ENCODE measurements at regions not wholly inside any gene's neighbourhood (a gene's known extent, or its start where the extent isn't known, plus 50 kb on each side); places are given as distances from the start of the nearest gene placed in this dataset.

DNA sequence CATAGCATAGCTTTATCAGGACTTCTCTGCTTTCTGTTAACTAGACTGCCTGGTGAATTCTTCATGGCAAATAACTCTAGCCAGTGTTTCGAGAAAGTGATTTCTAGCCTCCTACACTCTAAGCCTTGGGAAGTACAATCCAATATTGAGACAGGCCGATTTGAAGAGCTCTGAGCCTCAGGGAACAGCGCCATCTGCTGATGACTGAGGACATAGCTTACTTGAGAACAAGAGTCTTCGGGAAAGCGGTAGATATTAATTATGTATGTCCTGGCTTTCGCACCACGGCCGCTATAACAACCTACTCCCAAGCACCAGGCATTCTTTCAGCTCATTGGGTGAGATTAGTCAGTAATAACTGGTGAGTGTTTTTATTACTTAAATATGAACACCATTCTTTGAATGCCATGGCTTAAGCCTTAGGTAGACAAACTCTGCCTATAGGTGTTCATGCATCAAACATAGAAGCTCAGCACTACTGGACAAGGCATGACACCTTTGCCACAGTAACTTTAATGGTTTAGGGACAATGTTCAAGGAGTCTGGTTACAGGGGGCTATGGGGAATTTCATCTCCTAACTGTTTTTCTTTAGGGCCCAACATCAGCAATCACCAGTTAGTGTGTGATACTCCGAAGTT lies 518.6 kb downstream of the BMP2 start:
- no peak overlapping the region for H3K4me3 ChIP-seq (ENCODE audit: low read depth, low read length)
- peak; percentile 38 for DNase-seq (ENCODE audit: low read depth)

DNA sequence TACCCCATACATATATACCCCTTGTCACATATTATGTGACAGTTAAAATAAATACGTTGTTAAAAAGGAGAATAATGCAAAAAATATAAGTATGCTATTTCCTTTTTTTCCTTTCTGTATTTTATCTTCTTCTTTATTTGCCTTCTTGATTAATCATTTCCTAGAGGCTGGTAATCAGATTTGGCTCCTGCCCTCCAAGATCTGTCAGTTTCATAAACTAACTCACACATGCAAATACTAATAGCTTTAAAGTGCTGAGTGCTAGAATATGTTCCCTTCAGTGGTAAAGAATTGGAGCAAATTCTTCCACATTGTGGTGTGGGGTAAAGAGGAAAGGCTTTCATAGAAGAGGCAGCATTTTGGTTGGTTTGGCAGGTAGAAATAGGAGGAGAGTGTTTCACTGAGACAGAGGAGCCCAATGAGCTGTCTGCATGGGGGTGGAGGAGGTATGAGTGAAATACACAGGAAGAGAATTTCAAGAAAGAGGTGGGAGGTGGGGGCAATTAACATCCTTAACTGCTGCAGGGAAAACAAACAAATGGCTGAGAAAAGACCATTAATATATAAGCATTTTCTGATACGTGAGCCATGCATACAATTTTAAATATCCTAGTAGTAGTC lies 523.9 kb downstream of the BMP2 start:
- H3K4me3 ChIP-seq (ENCODE audit: low read depth, low read length) = no peak overlapping the region
- no peak for DNase-seq (ENCODE audit: low read depth)

DNA sequence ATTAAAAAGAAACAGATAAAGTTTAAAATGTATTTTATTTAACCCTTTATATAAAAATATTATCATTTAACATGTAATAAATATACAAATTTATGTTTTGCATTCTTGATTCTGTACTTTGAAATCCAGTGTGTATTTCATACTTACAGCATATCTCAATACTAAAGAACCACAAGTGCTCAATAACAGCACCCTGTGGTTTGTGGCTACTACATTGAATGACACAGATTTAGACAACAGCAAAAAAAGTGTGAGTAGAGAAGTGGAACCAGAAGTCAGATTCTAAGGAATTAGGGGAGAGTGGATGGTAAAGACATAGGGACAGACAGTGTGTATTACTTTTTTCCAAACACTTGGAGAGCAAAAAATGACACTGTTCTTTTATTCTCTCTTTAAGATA lies 524.5 kb downstream of the BMP2 start:
- no peak for DNase-seq (ENCODE audit: low read depth)
- no peak overlapping the region for H3K4me3 ChIP-seq (ENCODE audit: low read depth, low read length)

DNA sequence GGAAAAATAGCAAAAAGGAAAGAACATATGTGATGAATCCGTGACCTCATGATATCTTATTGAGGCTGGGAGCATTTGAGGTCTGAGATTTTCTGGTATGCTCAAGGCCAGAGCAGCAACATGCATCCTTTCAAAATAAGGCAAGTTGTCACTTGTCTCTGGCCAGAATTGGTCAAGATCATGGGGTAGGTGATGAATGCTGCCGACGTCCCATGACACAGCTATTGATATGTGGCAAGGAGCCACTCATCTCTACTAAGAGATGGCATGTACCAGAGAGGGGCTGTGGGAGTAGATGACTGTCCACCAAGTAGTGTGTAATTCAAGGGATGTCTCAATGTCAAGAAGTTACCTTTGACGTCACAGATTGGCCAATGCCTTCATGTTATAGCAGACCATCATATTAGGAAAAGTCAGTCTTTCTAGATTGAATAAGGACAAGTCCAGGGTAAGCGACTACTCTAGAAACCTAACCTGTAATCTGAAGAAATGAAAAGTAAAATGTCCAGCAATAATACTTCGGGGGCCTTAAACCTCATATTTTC lies 527.4 kb downstream of the BMP2 start:
- H3K4me3 ChIP-seq (ENCODE audit: low read depth, low read length) = no peak overlapping the region
- DNase-seq (ENCODE audit: low read depth) = no peak

DNA sequence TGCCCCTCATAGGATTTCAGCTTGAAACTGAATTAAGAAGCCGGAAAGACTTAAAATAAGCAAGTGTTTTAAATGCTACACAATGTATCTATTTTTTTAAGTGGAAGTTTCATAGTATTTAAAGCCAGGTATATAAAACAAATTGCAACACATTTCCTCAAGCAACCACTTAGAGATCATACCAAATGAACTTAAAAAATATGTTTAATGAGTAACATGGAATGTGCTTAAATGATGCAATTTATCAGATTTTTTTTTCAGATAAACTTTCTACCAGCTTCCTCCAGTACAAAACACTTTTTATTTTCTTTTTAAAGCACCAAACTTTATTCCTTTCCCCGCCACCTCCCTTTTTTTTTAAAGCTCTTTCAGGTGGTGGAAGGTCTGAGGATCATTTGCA lies 534.3 kb downstream of the BMP2 start:
- no peak overlapping the region for H3K4me3 ChIP-seq (ENCODE audit: low read depth, low read length)
- DNase-seq (ENCODE audit: low read depth) = no peak

DNA sequence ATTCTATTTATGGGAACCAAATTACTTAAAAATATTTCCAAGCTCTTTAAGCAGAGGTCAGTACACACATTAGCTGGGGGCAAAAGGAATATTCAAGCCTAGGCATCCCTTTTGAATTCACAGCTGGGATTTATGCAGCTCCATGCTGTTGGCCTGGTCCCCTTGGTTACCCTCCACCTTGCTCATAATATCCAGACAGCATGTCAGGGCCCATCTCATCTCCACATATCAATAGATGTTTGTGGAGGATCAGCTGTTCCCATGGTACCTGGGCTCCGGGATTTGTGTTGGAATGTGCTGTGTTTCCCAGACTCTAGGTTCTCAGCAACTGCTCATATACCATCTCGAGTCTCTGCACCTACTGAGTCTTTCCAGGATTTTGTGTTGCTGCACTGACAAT lies 534.8 kb downstream of the BMP2 start:
- no peak overlapping the region for H3K4me3 ChIP-seq (ENCODE audit: low read depth, low read length)
- no peak for DNase-seq (ENCODE audit: low read depth)

DNA sequence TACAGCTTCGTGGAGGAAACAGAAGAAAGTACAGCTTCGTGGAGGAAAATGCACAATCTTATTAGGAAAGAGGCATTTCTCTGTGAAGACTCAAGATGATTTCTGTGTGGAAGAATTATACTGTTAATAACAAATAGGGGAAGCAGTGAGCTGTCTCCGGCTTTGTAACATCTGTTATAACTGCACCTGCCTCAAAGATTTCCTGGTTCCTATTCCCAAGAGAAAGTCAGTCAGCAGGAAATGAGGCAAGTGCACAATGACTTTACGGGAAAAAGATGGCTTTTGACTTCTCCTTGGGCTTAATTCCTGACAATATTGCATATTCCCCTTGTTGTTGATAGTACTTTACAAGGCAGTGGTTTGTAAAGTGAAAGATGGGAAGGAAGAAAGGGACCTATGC lies 538.5 kb downstream of the BMP2 start:
- no peak for DNase-seq (ENCODE audit: low read depth)
- H3K4me3 ChIP-seq (ENCODE audit: low read depth, low read length) = no peak overlapping the region

DNA sequence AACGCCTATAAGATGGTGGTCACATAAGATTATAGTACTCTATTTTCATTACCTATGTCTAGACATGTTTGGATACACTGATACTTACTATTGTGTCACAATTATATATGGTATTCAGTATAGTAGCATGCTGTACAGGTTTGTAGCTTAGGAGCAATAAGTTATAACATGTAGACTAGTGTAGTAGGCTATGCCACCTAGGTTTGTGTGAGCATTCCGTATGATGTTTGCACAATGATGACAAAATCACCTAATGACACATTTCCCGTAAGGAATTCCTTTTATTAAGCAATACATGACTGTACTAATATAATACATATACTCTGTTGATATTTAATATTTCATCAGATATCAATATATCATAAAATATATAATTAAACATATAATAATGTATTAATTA lies 540.7 kb downstream of the BMP2 start:
- no peak overlapping the region for H3K4me3 ChIP-seq (ENCODE audit: low read depth, low read length)
- no peak for DNase-seq (ENCODE audit: low read depth)

DNA sequence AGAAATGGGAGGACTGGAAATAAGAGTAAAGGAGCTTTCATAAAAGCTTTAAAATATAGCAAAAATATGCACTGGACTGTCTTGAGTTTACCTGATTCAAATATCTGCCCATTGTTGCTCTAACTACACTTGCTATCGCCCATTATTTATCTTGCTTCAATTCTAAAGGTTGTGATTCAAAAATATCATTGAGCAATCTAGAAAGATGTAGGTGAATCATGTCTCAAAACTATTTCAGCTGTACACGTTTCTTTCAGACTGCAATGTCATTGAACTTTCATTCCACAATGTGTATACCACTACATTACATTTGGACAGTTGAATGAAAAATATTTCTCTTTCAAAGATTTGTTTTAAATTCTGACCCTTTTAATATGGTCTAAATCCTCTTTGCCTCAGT lies 545.6 kb downstream of the BMP2 start:
- H3K4me3 ChIP-seq (ENCODE audit: low read depth, low read length) = no peak overlapping the region
- DNase-seq (ENCODE audit: low read depth) = no peak

DNA sequence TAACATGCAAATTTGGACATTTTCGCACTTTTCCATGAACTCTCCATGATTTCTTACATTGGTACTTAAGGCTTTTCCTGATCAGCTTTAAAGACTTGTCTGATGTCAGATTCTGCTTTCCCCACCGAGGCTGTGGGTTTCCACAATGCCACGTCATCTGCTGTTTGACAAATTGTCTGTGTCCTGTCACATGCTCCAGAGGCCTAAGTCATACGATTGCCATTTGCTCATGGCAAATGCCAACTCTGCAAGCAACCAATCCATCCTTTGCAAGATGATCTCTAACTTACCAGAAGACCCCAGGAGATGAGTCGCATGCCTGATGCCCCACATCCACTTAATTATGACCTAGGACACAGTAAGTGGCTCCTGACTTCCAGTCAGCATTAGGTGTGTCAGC lies 556.5 kb downstream of the BMP2 start:
- no peak for DNase-seq (ENCODE audit: low read depth)
- no peak overlapping the region for H3K4me3 ChIP-seq (ENCODE audit: low read depth, low read length)

DNA sequence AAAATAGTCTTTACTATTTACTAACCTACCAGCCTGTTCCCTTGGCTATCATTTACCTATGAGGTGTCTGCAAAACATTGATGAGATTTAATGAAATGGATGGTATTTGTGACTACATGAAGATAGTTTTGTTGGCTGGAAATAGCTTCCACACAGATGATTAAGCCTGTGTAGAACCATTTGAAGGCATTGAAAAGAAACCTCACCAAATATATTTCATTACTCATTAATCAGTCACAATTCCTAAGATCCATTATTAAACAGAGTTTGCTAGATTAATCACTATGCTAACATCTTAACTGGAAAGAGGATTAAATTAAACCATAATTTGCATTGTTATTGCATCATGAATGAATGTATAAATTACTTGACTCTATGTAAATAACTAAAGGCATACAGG lies 560.3 kb downstream of the BMP2 start:
- no peak overlapping the region for H3K4me3 ChIP-seq (ENCODE audit: low read depth, low read length)
- no peak for DNase-seq (ENCODE audit: low read depth)

DNA sequence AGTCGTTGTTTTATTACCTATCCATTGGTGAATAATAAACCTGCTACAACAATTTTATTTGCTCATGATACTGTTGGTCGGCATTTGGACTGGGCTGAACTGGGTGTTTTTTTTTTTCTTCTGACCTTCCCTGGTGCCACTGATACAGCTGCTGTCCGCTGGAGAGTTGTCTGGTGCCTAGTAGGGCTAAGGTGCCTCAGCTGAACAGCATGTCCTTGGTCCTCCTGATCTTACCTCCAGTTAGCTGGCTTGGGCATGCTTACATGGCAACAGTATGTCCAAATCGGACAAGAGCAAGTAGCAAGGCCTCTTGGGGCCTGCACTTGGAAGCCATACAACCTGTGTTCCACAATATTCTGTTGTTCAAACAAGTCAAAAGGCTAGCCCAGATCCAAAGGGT lies 563.4 kb downstream of the BMP2 start:
- no peak for DNase-seq (ENCODE audit: low read depth)
- H3K4me3 ChIP-seq (ENCODE audit: low read depth, low read length) = no peak overlapping the region

DNA sequence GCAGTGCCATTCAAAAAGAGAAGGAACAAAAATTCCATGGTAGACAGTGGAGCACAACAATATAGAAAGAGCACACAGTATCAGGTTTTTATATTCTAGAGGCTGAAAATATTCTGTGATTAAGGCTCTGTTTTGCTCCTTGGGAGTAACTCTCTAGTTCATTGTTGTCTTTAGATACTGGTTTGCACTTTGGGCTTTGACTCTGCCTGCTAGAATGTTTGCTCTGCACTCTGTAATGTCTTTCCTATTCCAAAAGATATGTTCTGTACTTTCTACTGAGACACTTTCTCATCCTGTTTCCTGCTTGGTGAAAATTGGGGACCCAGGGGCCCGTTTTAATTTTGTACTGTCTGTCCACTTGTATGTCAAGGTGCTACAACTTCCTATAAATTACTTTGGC lies 564.7 kb downstream of the BMP2 start:
- DNase-seq (ENCODE audit: low read depth) = no peak
- no peak overlapping the region for H3K4me3 ChIP-seq (ENCODE audit: low read depth, low read length)

DNA sequence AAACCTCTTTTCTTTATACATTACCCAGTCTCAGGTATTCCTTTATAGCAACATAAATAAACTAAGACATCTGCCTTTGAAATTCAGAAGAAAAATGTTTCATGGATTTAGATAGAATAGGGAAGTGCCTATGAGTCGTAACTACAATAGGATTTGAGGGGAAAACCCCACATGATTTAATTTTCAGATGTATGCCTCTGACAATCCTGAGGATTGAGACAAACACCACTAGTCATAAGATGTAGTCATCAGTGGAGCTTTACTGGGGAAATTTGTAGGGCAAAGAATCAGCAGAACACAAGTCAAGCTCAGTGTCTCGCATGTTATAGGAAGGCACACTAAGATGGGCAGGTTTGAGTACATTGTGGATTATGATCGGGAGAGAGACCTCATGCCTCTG lies 566.4 kb downstream of the BMP2 start:
- DNase-seq (ENCODE audit: low read depth) = no peak
- no peak overlapping the region for H3K4me3 ChIP-seq (ENCODE audit: low read depth, low read length)

DNA sequence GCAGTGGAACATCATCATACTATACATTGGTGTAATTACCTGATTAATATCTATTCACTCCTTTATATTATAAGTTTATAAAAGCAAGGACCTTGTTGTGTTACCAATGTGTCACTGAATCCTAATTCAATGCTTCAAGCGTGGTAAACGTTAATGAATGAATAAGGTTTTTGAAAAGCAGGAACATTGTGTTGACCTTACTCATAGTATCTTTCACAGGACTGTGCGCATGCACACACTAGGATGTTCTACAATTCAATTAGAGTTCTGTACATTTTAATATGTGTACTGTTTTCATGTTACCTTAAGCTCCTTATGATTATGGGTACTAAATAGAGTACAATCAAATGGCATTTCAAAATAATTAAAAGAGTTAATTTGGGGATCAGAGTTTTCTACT lies 578.5 kb downstream of the BMP2 start:
- H3K4me3 ChIP-seq (ENCODE audit: low read depth, low read length) = no peak overlapping the region

DNA sequence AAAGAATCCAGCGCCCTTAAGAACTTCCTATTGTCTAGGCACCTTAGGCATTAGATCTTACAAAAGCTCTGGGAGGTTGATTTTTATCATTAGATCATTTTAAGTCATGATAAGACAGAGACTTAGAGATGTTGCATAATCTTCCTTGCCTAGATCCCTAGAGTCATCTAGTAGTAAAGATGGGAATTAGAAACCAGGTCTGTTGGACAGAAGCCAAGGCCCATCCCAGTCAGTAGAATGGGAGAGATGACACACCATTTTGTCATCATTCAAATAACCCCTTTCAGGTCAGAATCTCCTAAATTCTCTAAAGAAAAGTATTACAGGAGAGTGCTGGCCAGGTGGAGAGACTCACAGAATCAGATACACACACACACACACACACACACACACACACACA lies 579.1 kb downstream of the BMP2 start:
- H3K4me3 ChIP-seq (ENCODE audit: low read depth, low read length) = no peak overlapping the region
- no peak for DNase-seq (ENCODE audit: low read depth)

More for the DNA sequence above, 578.5 kb downstream of the BMP2 start:
- no peak for DNase-seq (ENCODE audit: low read depth)

DNA sequence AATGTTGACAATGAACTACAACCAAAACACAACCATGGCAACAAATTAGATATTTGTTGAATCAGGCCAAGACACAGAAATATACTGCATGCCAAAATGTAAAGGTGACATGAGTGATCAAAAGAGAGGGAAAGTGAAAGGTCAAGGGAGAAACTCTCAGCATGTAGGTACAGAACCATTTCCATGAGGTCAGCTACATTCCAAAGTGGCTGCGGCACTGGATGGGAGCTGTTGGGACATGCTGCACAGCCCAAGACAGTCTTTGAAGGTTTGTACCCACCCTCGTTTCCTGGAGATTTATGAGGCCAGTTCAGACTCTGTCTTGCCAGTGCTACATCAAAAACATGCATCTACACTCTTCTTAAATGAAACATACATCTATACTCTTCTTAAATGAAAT lies 579.9 kb downstream of the BMP2 start:
- no peak overlapping the region for H3K4me3 ChIP-seq (ENCODE audit: low read depth, low read length)
- DNase-seq (ENCODE audit: low read depth) = no peak

DNA sequence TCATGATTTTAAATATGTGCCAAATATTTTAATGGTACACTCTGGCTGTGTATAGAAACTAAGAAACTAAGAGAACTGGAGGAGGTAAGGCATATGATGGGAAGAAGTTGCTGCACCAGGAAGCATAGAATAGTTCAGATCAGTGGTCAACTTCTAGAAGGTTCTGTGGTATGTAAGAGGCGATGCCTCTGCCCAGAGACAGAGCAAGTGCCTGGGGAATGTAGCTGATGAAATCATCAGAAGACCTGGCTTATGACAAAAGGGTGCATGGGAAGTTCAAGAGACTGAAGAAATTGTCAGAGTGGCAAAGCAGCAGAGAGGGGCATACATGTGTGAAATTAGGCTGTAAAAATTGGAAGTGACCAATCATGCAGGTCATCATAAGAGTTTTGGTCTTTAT lies 580.8 kb downstream of the BMP2 start:
- H3K4me3 ChIP-seq (ENCODE audit: low read depth, low read length) = no peak overlapping the region
- no peak for DNase-seq (ENCODE audit: low read depth)

DNA sequence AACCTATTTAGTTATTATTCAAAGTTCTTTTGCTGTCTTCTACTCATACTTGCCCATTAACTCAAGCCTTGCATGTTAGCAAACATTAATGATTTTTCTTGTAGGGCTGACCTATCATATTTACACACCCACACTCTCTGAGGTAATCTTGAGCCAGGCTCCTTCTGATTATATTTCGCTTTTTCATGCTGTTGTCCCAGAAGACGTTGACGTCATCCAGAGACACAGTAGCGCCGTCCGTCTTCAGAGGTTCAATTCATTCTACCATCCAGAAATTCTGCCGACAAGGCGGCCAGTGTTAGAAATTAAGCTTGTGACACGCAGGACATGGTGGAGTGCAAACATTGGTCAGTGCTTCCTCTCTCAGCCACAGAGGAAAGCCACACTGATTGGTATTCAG lies 584.7 kb downstream of the BMP2 start:
- no peak overlapping the region for H3K4me3 ChIP-seq (ENCODE audit: low read depth, low read length)
- DNase-seq (ENCODE audit: low read depth) = no peak

DNA sequence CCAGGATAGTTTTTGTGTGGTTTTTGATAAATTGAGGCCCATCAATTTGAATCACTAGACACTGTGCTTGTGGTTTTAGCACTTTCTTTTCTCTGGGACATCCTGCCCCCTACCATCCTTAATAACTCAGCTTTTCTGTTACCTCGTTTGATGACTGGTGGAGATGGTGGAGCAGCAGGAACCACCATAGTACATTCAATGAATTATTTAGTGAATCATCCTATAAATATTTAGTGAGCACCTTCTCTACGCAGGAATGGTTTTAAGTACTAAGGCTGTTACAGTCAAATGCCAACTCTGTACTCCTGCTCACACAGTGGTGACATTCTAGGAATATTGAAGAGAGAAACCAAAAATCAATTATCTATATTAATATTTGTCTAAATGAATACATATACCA lies 585.2 kb downstream of the HAO1 start:
- no peak overlapping the region for H3K4me3 ChIP-seq (ENCODE audit: low read depth, low read length)
- no peak for DNase-seq (ENCODE audit: low read depth)

DNA sequence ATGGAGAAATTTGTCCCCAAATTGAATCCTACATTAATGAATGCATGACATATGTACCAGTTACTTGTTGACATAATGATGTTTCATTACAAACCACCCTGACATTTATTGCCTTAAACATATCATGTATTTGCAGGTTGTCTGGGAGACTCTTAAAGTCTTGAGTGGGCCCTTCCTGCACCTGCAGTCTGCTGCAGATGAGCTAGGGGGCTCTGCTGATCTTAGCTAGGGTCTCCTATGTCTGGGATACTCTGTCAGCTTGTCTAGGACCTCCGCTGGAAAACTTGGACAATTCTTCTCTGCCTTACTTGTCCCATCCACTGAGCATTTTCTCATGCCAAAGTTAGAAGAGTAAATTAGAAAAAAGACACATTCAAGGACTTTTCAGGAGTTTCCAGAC lies 581.6 kb downstream of the HAO1 start:
- DNase-seq (ENCODE audit: low read depth) = no peak

More for the DNA sequence above, 581.6 kb downstream of the HAO1 start:
- H3K4me3 ChIP-seq (ENCODE audit: low read depth, low read length) = no peak overlapping the region

Data from skeletal muscle cell (primary cell).